ENCODE measurements at regions not wholly inside any gene's neighbourhood (a gene's known extent, or its start where the extent isn't known, plus 50 kb on each side); places are given as distances from the start of the nearest gene placed in this dataset.

DNA sequence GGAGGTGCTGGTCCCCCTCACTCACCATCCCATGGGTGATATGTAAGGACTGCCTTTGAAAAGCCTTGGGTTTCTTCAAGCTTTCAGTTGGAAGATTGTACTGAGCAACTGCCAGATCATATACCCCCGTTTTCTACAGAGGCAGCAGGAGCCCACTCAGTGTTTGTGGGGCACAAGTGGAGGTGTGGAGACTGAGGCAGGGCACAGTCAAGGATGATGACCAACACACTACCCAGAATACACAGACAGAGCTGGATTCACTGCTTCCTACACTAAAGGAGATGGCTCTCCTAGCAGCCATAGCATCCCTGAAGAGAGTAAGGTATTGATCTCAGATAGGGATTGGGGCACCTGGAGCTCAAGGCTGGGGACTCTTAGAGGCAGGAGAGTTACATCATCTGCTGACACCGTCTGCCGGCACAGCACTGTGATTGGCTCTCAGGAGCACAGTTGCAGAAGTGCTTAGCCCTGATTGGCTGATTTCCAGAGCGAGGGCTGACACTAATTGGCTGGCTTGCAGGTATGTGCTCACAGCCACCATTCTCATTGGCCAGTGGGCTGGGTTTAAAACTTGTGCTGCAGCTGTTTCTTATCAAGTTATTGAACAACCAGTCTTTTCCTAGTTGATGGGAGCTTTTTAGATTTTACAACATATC, 77.9 kb upstream of the PFKP start:
- Mint-ChIP-seq H3K4me1 (peaks cover 3% of the 10 kb centered on the region), H3K4me3 (no peak overlapping the region), H3K9me3 (peaks cover 7% of the 10 kb centered on the region), H3K27ac (no peak overlapping the region), H3K27me3 (peaks cover 29% of the 10 kb centered on the region), H3K36me3 (peaks cover 2% of the 10 kb centered on the region)

DNA sequence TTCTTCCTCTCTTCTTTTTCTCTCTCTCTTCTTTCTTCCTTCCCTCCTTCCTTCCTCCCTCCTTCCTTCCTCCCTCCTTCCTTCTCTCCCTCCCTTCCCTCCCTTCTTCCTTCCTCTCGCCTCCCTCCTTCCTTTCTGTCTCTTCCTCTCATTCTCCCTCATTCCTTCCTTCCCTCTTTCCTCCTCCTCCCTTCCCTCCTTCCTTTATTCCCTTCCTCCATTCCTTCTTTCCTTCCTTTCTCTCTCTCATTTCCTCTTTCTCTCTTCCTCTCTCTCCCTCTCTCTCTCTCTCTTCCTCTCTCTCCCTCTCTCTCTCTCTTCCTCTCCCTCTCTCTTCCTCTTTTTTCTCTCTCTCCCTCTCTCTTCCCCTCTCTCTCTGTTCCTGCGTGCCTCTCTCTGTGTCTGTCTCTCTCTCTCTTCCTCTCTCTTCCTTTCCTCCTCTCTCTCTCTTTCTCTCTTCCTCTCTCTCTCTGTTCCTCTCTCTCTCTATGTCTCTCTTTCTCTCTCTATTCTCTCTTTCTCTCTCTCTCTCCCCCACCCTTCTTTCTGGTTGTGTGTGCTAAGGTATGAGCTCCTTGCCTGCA, 80.1 kb upstream of the PFKP start:
- peaks cover 29% of the 10 kb centered on the region for H3K27me3 Mint-ChIP-seq

DNA sequence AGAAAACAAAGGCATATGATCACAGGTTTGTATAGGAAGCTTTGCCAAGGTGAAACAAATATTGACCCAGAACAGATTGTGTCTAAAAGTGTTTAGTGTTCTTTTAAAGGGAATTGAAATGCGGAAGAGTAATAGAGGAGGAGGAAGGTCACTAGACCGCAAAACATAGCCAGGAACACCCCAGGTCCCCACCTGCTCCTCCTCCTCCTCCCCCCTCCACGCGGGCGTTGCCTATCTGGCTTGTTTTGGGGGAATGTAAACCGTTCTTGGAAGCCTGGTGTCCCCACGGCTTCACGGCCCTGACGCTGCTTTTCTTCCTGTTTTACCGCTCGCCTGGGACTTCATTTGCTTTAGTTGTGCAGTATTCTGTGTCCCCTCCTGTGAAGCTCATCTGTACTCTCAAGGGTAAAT, 81.0 kb upstream of the PFKP start:
- H3K9me3 Mint-ChIP-seq, result peaks cover 7% of the 10 kb centered on the region
- H3K27me3 Mint-ChIP-seq, result peaks cover 29% of the 10 kb centered on the region
- H3K4me1 Mint-ChIP-seq, result peaks cover 3% of the 10 kb centered on the region
- peaks cover 2% of the 10 kb centered on the region for H3K36me3 Mint-ChIP-seq
- H3K27ac Mint-ChIP-seq, result no peak overlapping the region
- H3K4me3 Mint-ChIP-seq, result no peak overlapping the region

More for the DNA sequence above, 80.1 kb upstream of the PFKP start:
- peaks cover 3% of the 10 kb centered on the region for H3K4me1 Mint-ChIP-seq
- no peak overlapping the region for H3K27ac Mint-ChIP-seq
- no peak overlapping the region for H3K4me3 Mint-ChIP-seq
- H3K9me3 Mint-ChIP-seq, result peaks cover 7% of the 10 kb centered on the region
- peaks cover 2% of the 10 kb centered on the region for H3K36me3 Mint-ChIP-seq

- Mint-ChIP-seq H3K36me3 (peaks cover 2% of the 10 kb centered on the region), H3K9me3 (peaks cover 7% of the 10 kb centered on the region), H3K4me1 (peaks cover 3% of the 10 kb centered on the region), H3K27me3 (peaks cover 29% of the 10 kb centered on the region), H3K4me3 (no peak overlapping the region), H3K27ac (no peak overlapping the region)
Measured at GRCh38 chr10:2985729-2986232, 81.6 kb upstream of the PFKP start.

- no peak overlapping the region for H3K4me3 Mint-ChIP-seq
- no peak overlapping the region for H3K27ac Mint-ChIP-seq
- peaks cover 28% of the 10 kb centered on the region for H3K27me3 Mint-ChIP-seq
- peaks cover 3% of the 10 kb centered on the region for H3K4me1 Mint-ChIP-seq
- peaks cover 7% of the 10 kb centered on the region for H3K9me3 Mint-ChIP-seq
- peaks cover 2% of the 10 kb centered on the region for H3K36me3 Mint-ChIP-seq
Measured at GRCh38 chr10:2984682-2985081, 82.7 kb upstream of the PFKP start.

GRCh38 chr10:2982146-2982545, 85.2 kb upstream of the PFKP start:
- no peak overlapping the region for H3K27ac Mint-ChIP-seq
- H3K4me3 Mint-ChIP-seq, result no peak overlapping the region
- peaks cover 11% of the 10 kb centered on the region for H3K27me3 Mint-ChIP-seq
- peaks cover 3% of the 10 kb centered on the region for H3K4me1 Mint-ChIP-seq
- H3K9me3 Mint-ChIP-seq, result no peaks in the 10 kb centered on the region
- no peaks in the 10 kb centered on the region for H3K36me3 Mint-ChIP-seq

- Mint-ChIP-seq H3K27ac (no peak overlapping the region), H3K36me3 (no peaks in the 10 kb centered on the region), H3K9me3 (no peaks in the 10 kb centered on the region), H3K4me1 (peaks cover 3% of the 10 kb centered on the region), H3K4me3 (no peak overlapping the region), H3K27me3 (peaks cover 8% of the 10 kb centered on the region)
Measured at GRCh38 chr10:2981361-2981801, 86.0 kb upstream of the PFKP start.

GRCh38 chr10:2980791-2981360, 86.5 kb upstream of the PFKP start:
- Mint-ChIP-seq H3K4me1 (no peaks in the 10 kb centered on the region), H3K27me3 (peaks cover 4% of the 10 kb centered on the region), H3K27ac (no peak overlapping the region), H3K36me3 (no peaks in the 10 kb centered on the region), H3K4me3 (no peak overlapping the region), H3K9me3 (no peaks in the 10 kb centered on the region)

- Mint-ChIP-seq H3K9me3 (no peaks in the 10 kb centered on the region), H3K4me3 (no peak overlapping the region), H3K36me3 (no peaks in the 10 kb centered on the region), H3K27me3 (peaks cover 2% of the 10 kb centered on the region), H3K4me1 (no peaks in the 10 kb centered on the region), H3K27ac (no peak overlapping the region)
Measured at GRCh38 chr10:2980116-2980515, 87.2 kb upstream of the PFKP start.

DNA sequence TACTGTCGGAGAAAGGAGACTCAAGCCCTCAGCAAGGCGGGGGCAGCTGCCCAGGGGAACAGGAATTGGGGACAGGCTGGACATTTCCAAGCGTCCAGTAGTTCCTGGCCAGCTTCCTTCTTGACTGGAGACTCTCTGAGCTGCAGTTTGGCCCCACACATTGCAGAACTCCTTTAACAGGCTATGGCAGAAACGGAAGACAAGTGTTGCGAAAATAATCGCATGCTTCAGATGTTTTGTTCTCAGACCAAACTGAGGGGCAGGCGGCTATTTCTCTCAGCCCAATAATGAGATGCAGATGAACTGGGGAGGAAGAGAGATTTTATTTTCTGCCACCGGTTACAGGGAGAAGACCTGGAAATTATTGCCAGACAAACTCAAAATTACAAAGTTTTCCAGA, 88.0 kb upstream of the PFKP start:
- no peak overlapping the region for H3K4me3 Mint-ChIP-seq

DNA sequence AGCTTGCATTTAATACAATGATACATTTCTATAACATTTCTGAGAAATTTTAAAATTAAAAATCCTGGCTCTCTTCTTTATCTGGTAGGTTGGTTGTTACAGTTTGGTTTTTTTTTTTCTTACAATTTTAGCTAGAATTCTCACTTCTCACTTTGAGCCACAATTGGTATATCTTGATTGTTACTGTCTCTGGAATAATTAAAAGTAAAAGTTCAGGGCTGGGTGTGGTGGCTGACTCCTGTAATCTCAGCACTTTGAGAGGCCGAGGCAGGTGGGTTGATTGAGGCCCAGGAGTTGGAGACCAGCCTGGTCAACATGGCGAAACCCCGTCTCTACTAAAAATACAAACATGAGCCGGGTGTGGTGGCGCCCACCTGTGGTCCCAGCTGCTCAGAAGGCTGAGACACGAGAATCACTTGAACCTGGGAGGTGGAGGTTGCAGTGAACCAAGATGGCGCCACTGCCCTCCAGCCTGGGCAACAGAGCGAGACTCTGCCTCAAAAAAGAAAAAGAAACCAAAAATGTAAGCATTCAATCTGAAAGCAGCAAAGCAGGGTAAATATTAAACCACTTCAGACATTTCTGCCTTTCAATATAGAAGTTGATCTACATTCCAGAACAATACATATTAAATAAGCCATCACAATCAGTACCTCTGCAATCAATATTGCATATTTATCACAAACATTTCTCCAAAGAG, 88.6 kb upstream of the PFKP start:
- Mint-ChIP-seq H3K27me3 (no peaks in the 10 kb centered on the region), H3K36me3 (no peaks in the 10 kb centered on the region), H3K4me3 (no peak overlapping the region), H3K9me3 (no peaks in the 10 kb centered on the region), H3K4me1 (no peaks in the 10 kb centered on the region), H3K27ac (no peak overlapping the region)

More for the DNA sequence above, 88.0 kb upstream of the PFKP start:
- H3K9me3 Mint-ChIP-seq, result no peaks in the 10 kb centered on the region
- no peak overlapping the region for H3K27ac Mint-ChIP-seq
- no peaks in the 10 kb centered on the region for H3K36me3 Mint-ChIP-seq
- no peaks in the 10 kb centered on the region for H3K4me1 Mint-ChIP-seq
- H3K27me3 Mint-ChIP-seq, result no peaks in the 10 kb centered on the region

DNA sequence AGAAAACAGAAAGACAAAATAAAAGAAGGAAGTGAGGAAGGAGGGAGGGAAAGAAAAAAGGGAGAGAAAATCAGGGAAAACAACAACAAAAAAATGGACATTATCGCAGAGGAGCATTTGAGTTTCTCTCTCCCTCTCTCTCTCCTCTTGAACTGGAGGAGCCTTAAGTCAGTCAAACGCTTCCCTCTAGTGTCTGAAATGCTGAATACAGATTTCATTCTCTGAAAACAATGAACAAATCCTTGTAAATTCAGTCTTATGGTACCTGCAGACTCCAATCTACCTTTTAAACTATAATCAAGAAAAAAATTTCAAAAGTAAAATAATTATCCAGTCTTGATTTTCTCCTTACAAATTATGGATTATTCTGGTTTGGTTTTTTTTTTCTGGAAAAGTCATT, 89.2 kb upstream of the PFKP start:
- no peak overlapping the region for H3K27ac Mint-ChIP-seq
- H3K36me3 Mint-ChIP-seq, result no peaks in the 10 kb centered on the region
- no peaks in the 10 kb centered on the region for H3K27me3 Mint-ChIP-seq
- no peak overlapping the region for H3K4me3 Mint-ChIP-seq
- H3K4me1 Mint-ChIP-seq, result no peaks in the 10 kb centered on the region
- H3K9me3 Mint-ChIP-seq, result no peaks in the 10 kb centered on the region

DNA sequence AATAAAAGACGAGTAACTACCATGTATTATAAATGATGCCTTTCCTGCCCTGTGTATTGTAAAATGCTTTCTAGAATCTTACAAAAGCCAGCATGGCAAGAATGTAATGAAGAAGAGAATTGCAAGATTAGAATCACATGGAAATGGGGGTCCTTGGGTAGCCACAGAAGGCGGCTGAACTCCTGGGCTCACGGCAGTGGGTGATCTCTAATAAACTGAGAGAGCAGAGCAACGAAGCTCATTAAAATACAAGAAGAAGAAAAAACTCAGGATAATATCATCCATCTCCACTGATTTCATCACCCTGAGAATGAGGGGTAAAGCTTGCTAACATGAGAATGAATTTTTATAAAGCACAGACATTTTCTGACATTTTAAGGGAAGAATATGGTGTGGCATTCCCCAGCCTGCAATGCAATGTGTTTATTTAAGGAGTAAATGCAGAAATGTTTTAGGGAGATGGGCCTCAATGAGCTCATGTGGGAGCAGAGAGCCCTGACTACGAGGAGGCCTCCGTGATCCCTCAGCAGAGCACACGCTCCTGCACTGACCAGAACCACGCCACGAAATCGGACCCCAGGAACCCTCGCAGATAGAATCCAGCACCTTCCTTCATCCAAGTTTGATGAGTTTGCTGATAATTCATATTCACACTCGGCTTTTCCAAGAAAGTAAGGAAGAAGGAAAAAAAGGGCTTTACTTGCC, 92.7 kb upstream of the PFKP start:
- Mint-ChIP-seq H3K36me3 (no peaks in the 10 kb centered on the region), H3K9me3 (no peaks in the 10 kb centered on the region), H3K4me1 (no peaks in the 10 kb centered on the region), H3K4me3 (no peak overlapping the region), H3K27ac (peak overlapping the region; percentile 24), H3K27me3 (no peaks in the 10 kb centered on the region)

DNA sequence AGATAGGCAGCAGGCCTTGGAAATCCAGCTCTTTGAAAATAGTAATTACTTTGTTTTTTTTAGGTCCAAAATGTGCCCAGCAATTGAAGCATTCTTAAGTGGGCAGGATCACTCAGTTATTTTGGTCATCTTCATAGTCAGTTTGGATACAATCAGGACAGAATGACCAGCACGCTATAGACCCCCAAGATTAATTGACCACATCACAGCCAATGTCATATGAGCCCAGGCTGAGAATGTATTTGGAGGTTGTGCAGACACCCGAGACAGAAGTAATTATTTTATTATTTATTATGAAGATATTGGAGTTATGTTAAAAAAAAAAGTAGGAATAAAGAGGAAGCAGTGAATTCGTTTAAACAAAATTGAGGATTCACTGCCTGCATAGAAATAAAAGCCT, 93.3 kb upstream of the PFKP start:
- H3K36me3 Mint-ChIP-seq, result no peaks in the 10 kb centered on the region

GRCh38 chr10:2972810-2973209, 94.5 kb upstream of the PFKP start:
- Mint-ChIP-seq H3K4me1 (no peaks in the 10 kb centered on the region), H3K27me3 (no peaks in the 10 kb centered on the region), H3K4me3 (no peak overlapping the region), H3K36me3 (no peaks in the 10 kb centered on the region), H3K27ac (no peak overlapping the region), H3K9me3 (no peaks in the 10 kb centered on the region)

More for the DNA sequence above, 93.3 kb upstream of the PFKP start:
- Mint-ChIP-seq H3K27ac (no peak overlapping the region), H3K4me1 (no peaks in the 10 kb centered on the region), H3K27me3 (no peaks in the 10 kb centered on the region), H3K9me3 (no peaks in the 10 kb centered on the region), H3K4me3 (no peak overlapping the region)

Measured in activated naive CD4-positive, alpha-beta T cell treated with anti-CD3 and anti-CD28 coated beads, Interleukin-2, amount 50 U/mL, for 24 hours (primary cell).